CD4-positive, alpha-beta T cell (primary cell): ENCODE measurements at regions not wholly inside any gene's neighbourhood (a gene's known extent, or its start where the extent isn't known, plus 50 kb on each side); places are given as distances from the start of the nearest gene placed in this dataset.

Source experiments
- ATAC-seq: fragments of 200-7000 bp; cut with Tn5 transposase; one replicate; pipeline ENCODE4 v1.10.0; 2022; ENCODE audit warnings: mild to moderate bottlenecking; ENCODE audit not compliant: poor library complexity
- CTCF ChIA-PET: fragments of 350-600 bp; sonication (Branson Sonifier 250); formaldehyde crosslinking; loops from one replicate; lab custom pipeline; 2021; ENCODE audit warnings: antibody characterized with exemption, inconsistent platforms; lab: Charles Lee
- POLR2A ChIA-PET: fragments of 350-600 bp; sonication (Branson Sonifier 250); formaldehyde crosslinking; loops from one replicate; lab custom pipeline; 2021; ENCODE audit warnings: antibody characterized with exemption, inconsistent platforms; lab: Charles Lee
- DNase-seq, 14 experiments: peaks; one replicate each; pipeline ENCODE4 v3.0.0-alpha.2; 2013 to 2020; ENCODE audit warnings: mixed read lengths in 2 of 14
- H3K27ac ChIP-seq, 2 donors: one replicate each; pipeline versions ENCODE4 v1.5.1 to v1.7.0; 2013; ENCODE audit warnings: low read length in 2 of 2, low read depth in 1 of 2, mild to moderate bottlenecking in 1 of 2
- H3K27me3 ChIP-seq, 2 experiments: 1 replicate in 1 of 2; 2 replicates in 1 of 2; pipeline versions ENCODE4 v1.6.1 to v1.7.0; 2013; ENCODE audit warnings: low read length in 2 of 2, control low read depth in 1 of 2, mild to moderate bottlenecking in 1 of 2, moderate library complexity in 1 of 2; ENCODE audit not compliant: insufficient read depth in 2 of 2, control insufficient read depth in 1 of 2
- H3K36me3 ChIP-seq: one replicate; pipeline ENCODE4 v1.6.1; 2013; ENCODE audit warnings: low read length, control low read depth; ENCODE audit not compliant: insufficient read depth
- H3K4me1 ChIP-seq: one replicate; pipeline ENCODE4 v1.6.1; 2013; ENCODE audit warnings: low read length, control low read depth; ENCODE audit not compliant: insufficient read depth
- H3K4me3 ChIP-seq: one replicate; pipeline ENCODE4 v1.5.1; 2013; ENCODE audit warnings: mild to moderate bottlenecking, low read length, moderate library complexity
- H3K9me3 ChIP-seq, 2 experiments: 1 replicate in 1 of 2; 2 replicates in 1 of 2; pipeline versions ENCODE4 v1.6.1 to v1.7.0; 2013; ENCODE audit warnings: low read length in 2 of 2, mild to moderate bottlenecking in 2 of 2, control low read depth in 1 of 2, moderate library complexity in 1 of 2; ENCODE audit not compliant: control insufficient read depth in 1 of 2, insufficient read depth in 1 of 2
- H3K27ac Mint-ChIP-seq: one replicate; pipeline ENCODE4 v1.8.0; 2020; ENCODE audit warnings: mixed read lengths
- H3K27me3 Mint-ChIP-seq: one replicate; pipeline ENCODE4 v1.8.0; 2021; ENCODE audit warnings: mixed read lengths
- H3K36me3 Mint-ChIP-seq: one replicate; pipeline ENCODE4 v1.8.0; 2021; ENCODE audit warnings: low read depth, mixed read lengths
- H3K4me1 Mint-ChIP-seq: one replicate; pipeline ENCODE4 v1.8.0; 2021; ENCODE audit warnings: low read depth, mixed read lengths
- H3K4me3 Mint-ChIP-seq: one replicate; pipeline ENCODE4 v1.8.0; 2020; ENCODE audit warnings: mild to moderate bottlenecking, mixed read lengths
- H3K9me3 Mint-ChIP-seq: one replicate; pipeline ENCODE4 v1.8.0; 2020; ENCODE audit warnings: mixed read lengths
- intact Hi-C, 2 experiments: fragments of 100-400 bp; cut with DNase I in 1 of 2; cut with micrococcal nuclease in 1 of 2; formaldehyde crosslinking; loops; one replicate each; pipeline versions ENCODE4 v1.15.1 to v1.9.0; 2023 to 2025; cut with DNase I, micrococcal nuclease
- TF ChIP-seq, protein P1 (sequence below): fragments of 200-600 bp; IDR thresholded peaks from one replicate; pipeline ENCODE4 v1.8.0; 2022; ENCODE audit warnings: antibody characterized with exemption, mild to moderate bottlenecking

GRCh38 chr5:152465140-152465539 is 60.1 kb upstream of the NMUR2 start:
- TF ChIP-seq, protein P1, sequence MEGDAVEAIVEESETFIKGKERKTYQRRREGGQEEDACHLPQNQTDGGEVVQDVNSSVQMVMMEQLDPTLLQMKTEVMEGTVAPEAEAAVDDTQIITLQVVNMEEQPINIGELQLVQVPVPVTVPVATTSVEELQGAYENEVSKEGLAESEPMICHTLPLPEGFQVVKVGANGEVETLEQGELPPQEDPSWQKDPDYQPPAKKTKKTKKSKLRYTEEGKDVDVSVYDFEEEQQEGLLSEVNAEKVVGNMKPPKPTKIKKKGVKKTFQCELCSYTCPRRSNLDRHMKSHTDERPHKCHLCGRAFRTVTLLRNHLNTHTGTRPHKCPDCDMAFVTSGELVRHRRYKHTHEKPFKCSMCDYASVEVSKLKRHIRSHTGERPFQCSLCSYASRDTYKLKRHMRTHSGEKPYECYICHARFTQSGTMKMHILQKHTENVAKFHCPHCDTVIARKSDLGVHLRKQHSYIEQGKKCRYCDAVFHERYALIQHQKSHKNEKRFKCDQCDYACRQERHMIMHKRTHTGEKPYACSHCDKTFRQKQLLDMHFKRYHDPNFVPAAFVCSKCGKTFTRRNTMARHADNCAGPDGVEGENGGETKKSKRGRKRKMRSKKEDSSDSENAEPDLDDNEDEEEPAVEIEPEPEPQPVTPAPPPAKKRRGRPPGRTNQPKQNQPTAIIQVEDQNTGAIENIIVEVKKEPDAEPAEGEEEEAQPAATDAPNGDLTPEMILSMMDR: no peak
- Histone ChIP-seq H3K9me3 (no peaks in the 10 kb centered on the region), H3K27ac (no peak overlapping the region), H3K4me3 (no peak overlapping the region), H3K4me1 (no peaks in the 10 kb centered on the region), H3K27me3 (no peaks in the 10 kb centered on the region), H3K36me3 (no peaks in the 10 kb centered on the region)
- Mint-ChIP-seq H3K9me3 (no peaks in the 10 kb centered on the region), H3K4me1 (no peaks in the 10 kb centered on the region), H3K27ac (no peak overlapping the region), H3K4me3 (no peak overlapping the region), H3K27me3 (peaks cover 25% of the 10 kb centered on the region), H3K36me3 (no peaks in the 10 kb centered on the region)
- ATAC-seq: no peak
- ChIA-PET CTCF (no interaction called here), POLR2A (no interaction called here)
- intact Hi-C loops: no loop called here
- no peak for DNase-seq

DNA sequence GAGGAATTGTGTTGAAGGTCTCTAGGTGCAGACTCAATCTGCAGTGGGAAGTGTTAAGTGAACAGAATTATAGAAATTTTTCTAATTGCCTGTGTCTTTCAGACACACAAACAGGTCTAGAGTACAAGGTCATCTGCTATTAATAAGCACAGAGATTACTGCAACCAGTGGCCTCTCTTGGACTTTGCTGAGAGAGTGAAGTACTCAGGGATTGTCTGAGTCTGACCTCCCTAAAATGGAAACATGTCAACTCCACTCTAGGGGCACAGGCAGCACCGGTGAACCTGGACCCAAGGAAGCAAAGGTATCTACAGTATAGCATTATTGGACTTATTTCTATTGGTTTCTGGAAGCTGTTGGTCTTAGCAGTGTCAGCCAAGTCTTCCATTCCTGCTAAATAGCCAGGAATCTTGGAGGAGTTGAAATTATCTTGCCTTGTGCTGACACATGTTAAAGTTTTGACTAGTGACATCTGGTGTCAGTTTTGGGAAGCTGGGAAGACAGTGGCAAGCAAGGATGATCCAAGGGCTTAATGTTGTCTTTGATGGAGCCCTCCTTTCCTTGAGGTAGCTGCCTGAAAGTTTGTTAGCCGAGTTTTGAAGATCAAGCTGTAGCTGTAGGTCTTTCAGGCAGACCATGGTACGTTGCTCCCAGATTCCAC is 61.1 kb upstream of the NMUR2 start:
- CTCF ChIA-PET: no interaction called here
- ATAC-seq: no peak
- no peak overlapping the region for H3K4me3 Mint-ChIP-seq
- Histone ChIP-seq H3K36me3 (no peaks in the 10 kb centered on the region), H3K4me3 (no peak overlapping the region), H3K9me3 (no peaks in the 10 kb centered on the region), H3K4me1 (no peaks in the 10 kb centered on the region), H3K27me3 (no peaks in the 10 kb centered on the region), H3K27ac (no peak overlapping the region)
- H3K36me3 Mint-ChIP-seq: no peaks in the 10 kb centered on the region
- POLR2A ChIA-PET: no interaction called here
- no peak overlapping the region for H3K27ac Mint-ChIP-seq
- TF ChIP-seq, protein P1: no peak
- intact Hi-C loops: no loop called here
- peaks cover 19% of the 10 kb centered on the region for H3K27me3 Mint-ChIP-seq
- no peak for DNase-seq
- H3K9me3 Mint-ChIP-seq: no peaks in the 10 kb centered on the region
- H3K4me1 Mint-ChIP-seq: no peaks in the 10 kb centered on the region

DNA sequence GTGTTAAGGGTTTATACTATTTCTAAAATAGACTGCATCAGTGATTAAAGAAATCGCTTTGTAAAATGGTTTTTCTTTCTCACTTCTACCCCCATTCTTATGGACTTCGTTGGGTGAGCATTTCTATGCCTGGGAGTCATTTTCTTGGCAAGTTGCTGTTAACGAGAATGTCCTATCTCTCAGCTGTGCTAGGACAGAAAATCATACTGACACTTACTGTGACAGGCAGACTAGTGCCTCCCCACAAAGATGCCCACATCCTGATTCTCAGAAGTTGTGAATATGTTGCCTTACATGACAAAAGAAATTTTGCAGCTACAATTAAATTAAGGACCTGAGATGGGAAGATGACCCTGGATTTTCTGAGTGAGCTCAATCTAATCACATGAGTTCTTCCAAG is 65.1 kb upstream of the NMUR2 start:
- H3K36me3 ChIP-seq: no peaks in the 10 kb centered on the region
- peak in 1 of 14 experiments; percentile 42 for DNase-seq
- TF ChIP-seq, protein P1: no peak
- H3K9me3 ChIP-seq: no peaks in the 10 kb centered on the region
- H3K27me3 ChIP-seq: no peaks in the 10 kb centered on the region
- CTCF ChIA-PET: no interaction called here
- Mint-ChIP-seq H3K9me3 (no peaks in the 10 kb centered on the region), H3K4me3 (no peak overlapping the region), H3K36me3 (no peaks in the 10 kb centered on the region), H3K27ac (no peak overlapping the region), H3K4me1 (no peaks in the 10 kb centered on the region), H3K27me3 (peaks cover 29% of the 10 kb centered on the region)
- no peak for ATAC-seq
- POLR2A ChIA-PET: no interaction called here
- no peak overlapping the region for H3K4me3 ChIP-seq
- intact Hi-C loops: no loop called here
- no peak overlapping the region for H3K27ac ChIP-seq
- H3K4me1 ChIP-seq: no peaks in the 10 kb centered on the region
